Ishikawa (cell line): ENCODE measurements at regions not wholly inside any gene's neighbourhood (a gene's known extent, or its start where the extent isn't known, plus 50 kb on each side); places are given as distances from the start of the nearest gene placed in this dataset.

Experiments used
- CEBPB ChIP-seq: IDR thresholded peaks from 2 replicates; pipeline ENCODE4 v1.6.1; 2012
- CREB1 ChIP-seq: IDR thresholded peaks from 2 replicates; pipeline ENCODE4 v1.6.1; 2012; ENCODE audit warnings: low read depth
- EGR1 ChIP-seq: IDR thresholded peaks from 2 replicates; pipeline ENCODE4 v1.6.1; 2012
- EP300 ChIP-seq: IDR thresholded peaks from 2 replicates; pipeline ENCODE4 v1.6.1; 2012; ENCODE audit warnings: borderline replicate concordance
- NFIC ChIP-seq: IDR thresholded peaks from 2 replicates; pipeline ENCODE4 v1.6.1; 2012
- RAD21 ChIP-seq: IDR thresholded peaks from 2 replicates; pipeline ENCODE4 v1.6.1; 2012; ENCODE audit warnings: low read depth
- TAF1 ChIP-seq: IDR thresholded peaks from 2 replicates; pipeline ENCODE4 v1.6.1; 2012; ENCODE audit warnings: low read depth, mild to moderate bottlenecking
- TEAD4 ChIP-seq: IDR thresholded peaks from 2 replicates; pipeline ENCODE4 v1.6.1; 2012
- TF ChIP-seq, protein P1 (sequence below): IDR thresholded peaks from 2 replicates; pipeline ENCODE4 v1.6.1; 2012

DNA sequence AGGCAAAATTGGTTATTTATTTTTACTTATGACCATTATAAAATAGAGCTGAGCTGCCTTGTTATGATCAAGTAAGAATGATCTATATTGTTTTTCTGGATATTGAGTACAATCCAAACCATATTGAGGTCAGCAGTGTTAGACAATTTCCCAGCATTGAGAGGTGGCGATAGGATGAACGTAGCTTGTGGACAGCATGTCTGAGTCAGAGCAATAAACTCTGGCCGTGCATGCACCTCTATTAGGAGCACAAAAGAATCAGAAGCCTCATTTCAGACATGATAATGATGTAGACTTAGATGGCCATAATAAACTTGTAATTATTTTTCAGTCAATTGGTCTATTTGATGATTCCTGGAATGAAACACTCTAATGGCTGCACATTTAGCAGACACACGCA, 491.6 kb downstream of the RIT2 start:
- no peak for TF ChIP-seq EP300
- TF ChIP-seq CEBPB = no peak
- TF ChIP-seq NFIC = no peak
- no peak for TF ChIP-seq CREB1
- TF ChIP-seq TAF1 = no peak
- no peak for TF ChIP-seq TEAD4
- no peak for TF ChIP-seq EGR1
- TF ChIP-seq RAD21 = no peak
- TF ChIP-seq, protein P1, sequence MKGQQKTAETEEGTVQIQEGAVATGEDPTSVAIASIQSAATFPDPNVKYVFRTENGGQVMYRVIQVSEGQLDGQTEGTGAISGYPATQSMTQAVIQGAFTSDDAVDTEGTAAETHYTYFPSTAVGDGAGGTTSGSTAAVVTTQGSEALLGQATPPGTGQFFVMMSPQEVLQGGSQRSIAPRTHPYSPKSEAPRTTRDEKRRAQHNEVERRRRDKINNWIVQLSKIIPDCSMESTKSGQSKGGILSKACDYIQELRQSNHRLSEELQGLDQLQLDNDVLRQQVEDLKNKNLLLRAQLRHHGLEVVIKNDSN = no peak
